HEK293T (cell line): ENCODE measurements at regions not wholly inside any gene's neighbourhood (a gene's known extent, or its start where the extent isn't known, plus 50 kb on each side); places are given as distances from the start of the nearest gene placed in this dataset.

Source experiments
- ARNT ChIP-seq: fragments of 450-650 bp; IDR thresholded peaks from 2 replicates; pipeline ENCODE4 v1.6.1; 2017; ENCODE audit warnings: mild to moderate bottlenecking
- BHLHE40 ChIP-seq: fragments of 450-650 bp; IDR thresholded peaks from 2 replicates; pipeline ENCODE4 v1.6.1; 2016; ENCODE audit warnings: mild to moderate bottlenecking, moderate library complexity, borderline replicate concordance
- CTBP1 ChIP-seq: fragments of 450-650 bp; IDR thresholded peaks from 2 replicates; pipeline ENCODE4 v1.6.1; 2016; ENCODE audit warnings: borderline replicate concordance
- FOXA1 ChIP-seq: fragments of 450-650 bp; IDR thresholded peaks from 2 replicates; pipeline ENCODE4 v1.6.1; 2016; ENCODE audit warnings: mild to moderate bottlenecking
- FOXK2 ChIP-seq: fragments of 450-650 bp; IDR thresholded peaks from 2 replicates; pipeline ENCODE4 v1.6.1; 2016; ENCODE audit warnings: mild to moderate bottlenecking
- FOXM1 ChIP-seq: fragments of 450-650 bp; IDR thresholded peaks from 2 replicates; pipeline ENCODE4 v1.6.1; 2017; ENCODE audit warnings: mild to moderate bottlenecking, borderline replicate concordance
- HDGF ChIP-seq: fragments of 450-650 bp; IDR thresholded peaks from 2 replicates; pipeline ENCODE4 v1.6.1; 2017; ENCODE audit warnings: antibody characterized with exemption, borderline replicate concordance
- L3MBTL2 ChIP-seq: fragments of 450-650 bp; conservative IDR thresholded peaks from 2 replicates; pipeline ENCODE4 v1.6.1; 2016; ENCODE audit warnings: mild to moderate bottlenecking
- NFRKB ChIP-seq: fragments of 450-650 bp; IDR thresholded peaks from 2 replicates; pipeline ENCODE4 v1.6.1; 2016; ENCODE audit warnings: mild to moderate bottlenecking, moderate library complexity
- PKNOX1 ChIP-seq: fragments of 450-650 bp; IDR thresholded peaks from 2 replicates; pipeline ENCODE4 v1.6.1; 2016
- SP1 ChIP-seq: fragments of 450-650 bp; IDR thresholded peaks from 2 replicates; pipeline ENCODE4 v1.6.1; 2017
- SUZ12 ChIP-seq: fragments of 450-650 bp; IDR thresholded peaks from 2 replicates; pipeline ENCODE4 v1.6.1; 2016; ENCODE audit warnings: mild to moderate bottlenecking
- TARDBP ChIP-seq: fragments of 450-650 bp; IDR thresholded peaks from 2 replicates; pipeline ENCODE4 v1.6.1; 2016
- ZNF384 ChIP-seq: fragments of 450-650 bp; IDR thresholded peaks from 2 replicates; pipeline ENCODE4 v1.6.1; 2016

GRCh38 chr4:56737666-56738065, 56.6 kb upstream of the HOPX start:
- TF ChIP-seq ARNT: no peak
- TF ChIP-seq FOXK2: no peak
- TF ChIP-seq FOXM1: no peak
- TF ChIP-seq FOXA1: no peak
- TF ChIP-seq BHLHE40: no peak
- TF ChIP-seq TARDBP: no peak
- no peak for TF ChIP-seq PKNOX1
- no peak for TF ChIP-seq SP1
- TF ChIP-seq SUZ12: no peak
- no peak for TF ChIP-seq ZNF384
- TF ChIP-seq HDGF: no peak
- TF ChIP-seq CTBP1: no peak
- no peak for TF ChIP-seq NFRKB
- TF ChIP-seq L3MBTL2: no peak
